ENCODE measurements at regions not wholly inside any gene's neighbourhood (a gene's known extent, or its start where the extent isn't known, plus 50 kb on each side); places are given as distances from the start of the nearest gene placed in this dataset.

GRCh38 chr22:47437636-47438035 lies 675.2 kb downstream of the TBC1D22A start:
- TF ChIP-seq, protein P1, sequence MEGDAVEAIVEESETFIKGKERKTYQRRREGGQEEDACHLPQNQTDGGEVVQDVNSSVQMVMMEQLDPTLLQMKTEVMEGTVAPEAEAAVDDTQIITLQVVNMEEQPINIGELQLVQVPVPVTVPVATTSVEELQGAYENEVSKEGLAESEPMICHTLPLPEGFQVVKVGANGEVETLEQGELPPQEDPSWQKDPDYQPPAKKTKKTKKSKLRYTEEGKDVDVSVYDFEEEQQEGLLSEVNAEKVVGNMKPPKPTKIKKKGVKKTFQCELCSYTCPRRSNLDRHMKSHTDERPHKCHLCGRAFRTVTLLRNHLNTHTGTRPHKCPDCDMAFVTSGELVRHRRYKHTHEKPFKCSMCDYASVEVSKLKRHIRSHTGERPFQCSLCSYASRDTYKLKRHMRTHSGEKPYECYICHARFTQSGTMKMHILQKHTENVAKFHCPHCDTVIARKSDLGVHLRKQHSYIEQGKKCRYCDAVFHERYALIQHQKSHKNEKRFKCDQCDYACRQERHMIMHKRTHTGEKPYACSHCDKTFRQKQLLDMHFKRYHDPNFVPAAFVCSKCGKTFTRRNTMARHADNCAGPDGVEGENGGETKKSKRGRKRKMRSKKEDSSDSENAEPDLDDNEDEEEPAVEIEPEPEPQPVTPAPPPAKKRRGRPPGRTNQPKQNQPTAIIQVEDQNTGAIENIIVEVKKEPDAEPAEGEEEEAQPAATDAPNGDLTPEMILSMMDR (IDR thresholded peaks at IDR 0.05; ENCODE audit: insufficient read depth, low read depth, low read length, missing control alignments): no peak
- no peak for DNase-seq (ENCODE audit: low read depth)
- no peak overlapping the region for H3K4me3 ChIP-seq (ENCODE audit: low read length)

DNA sequence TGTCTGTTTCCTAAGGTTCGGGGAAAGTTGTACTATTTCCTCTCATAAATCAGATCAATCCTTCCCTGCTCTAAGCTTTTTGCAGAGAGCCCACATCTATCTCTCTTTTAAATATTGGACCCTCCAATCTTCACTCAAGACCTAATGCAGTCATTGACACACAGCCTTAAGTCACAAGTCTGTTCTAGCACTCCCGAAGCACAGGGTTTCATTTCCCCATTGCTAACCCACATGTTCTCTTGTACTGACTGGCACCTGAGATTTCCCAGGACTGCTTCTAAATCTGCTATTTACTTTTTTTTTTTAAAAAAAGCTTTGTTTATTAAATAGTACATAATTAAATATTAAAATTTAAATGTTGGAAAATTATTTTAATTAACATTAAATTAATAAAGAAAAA lies 674.7 kb downstream of the TBC1D22A start:
- H3K4me3 ChIP-seq (ENCODE audit: low read length): no peak overlapping the region
- no peak for DNase-seq (ENCODE audit: low read depth)
- TF ChIP-seq, protein P1 (IDR thresholded peaks at IDR 0.05; ENCODE audit: insufficient read depth, low read depth, low read length, missing control alignments): no peak

- DNase-seq (ENCODE audit: low read depth): no peak
- TF ChIP-seq, protein P1 (IDR thresholded peaks at IDR 0.05; ENCODE audit: insufficient read depth, low read depth, low read length, missing control alignments): no peak
- no peak overlapping the region for H3K4me3 ChIP-seq (ENCODE audit: low read length)
These were observed 673.4 kb downstream of the TBC1D22A start for GRCh38 chr22:47435826-47436225.

DNA sequence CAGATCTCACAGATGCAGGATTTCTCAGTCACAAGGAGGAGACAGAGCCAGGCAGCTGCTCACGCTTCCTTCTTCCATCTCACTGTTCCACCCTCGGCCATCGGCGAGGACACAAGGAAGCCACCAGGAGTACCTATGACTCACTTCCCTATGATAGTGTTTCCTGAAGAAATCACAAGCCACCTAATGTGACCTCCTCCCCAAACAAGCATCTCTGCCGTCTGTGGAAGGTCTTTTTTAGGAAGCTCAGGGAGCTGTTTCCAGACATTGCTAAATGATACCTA lies 672.7 kb downstream of the TBC1D22A start:
- H3K4me3 ChIP-seq (ENCODE audit: low read length): no peak overlapping the region
- DNase-seq (ENCODE audit: low read depth): no peak
- TF ChIP-seq, protein P1 (IDR thresholded peaks at IDR 0.05; ENCODE audit: insufficient read depth, low read depth, low read length, missing control alignments): no peak

- no peak overlapping the region for H3K4me3 ChIP-seq (ENCODE audit: low read length)
- no peak for DNase-seq (ENCODE audit: low read depth)
- TF ChIP-seq, protein P1 (IDR thresholded peaks at IDR 0.05; ENCODE audit: insufficient read depth, low read depth, low read length, missing control alignments): no peak
These were observed 672.1 kb downstream of the TBC1D22A start for GRCh38 chr22:47434336-47435203.

GRCh38 chr22:47433627-47434026 lies 671.2 kb downstream of the TBC1D22A start:
- TF ChIP-seq, protein P1 (IDR thresholded peaks at IDR 0.05; ENCODE audit: insufficient read depth, low read depth, low read length, missing control alignments): no peak
- H3K4me3 ChIP-seq (ENCODE audit: low read length): no peak overlapping the region
- DNase-seq (ENCODE audit: low read depth): no peak

- no peak for DNase-seq (ENCODE audit: low read depth)
- TF ChIP-seq, protein P1 (IDR thresholded peaks at IDR 0.05; ENCODE audit: insufficient read depth, low read depth, low read length, missing control alignments): no peak
- no peak overlapping the region for H3K4me3 ChIP-seq (ENCODE audit: low read length)
These were observed 670.2 kb downstream of the TBC1D22A start for GRCh38 chr22:47432683-47433082.

All from epithelial cell of esophagus (primary cell).